AG09309 (cell line): ENCODE measurements at regions not wholly inside any gene's neighbourhood (a gene's known extent, or its start where the extent isn't known, plus 50 kb on each side); places are given as distances from the start of the nearest gene placed in this dataset.

Source experiments
- DNase-seq: peaks from one replicate; pipeline ENCODE4 v3.0.0-alpha.2; 2010; ENCODE audit warnings: low read depth
- H3K4me3 ChIP-seq: 2 replicates; pipeline ENCODE4 v1.5.1; 2011; ENCODE audit warnings: mild to moderate bottlenecking, low read depth, low read length, moderate library complexity; ENCODE audit not compliant: control insufficient read depth
- CTCF ChIP-seq: IDR thresholded peaks from 2 replicates; pipeline ENCODE4 v1.5.1; 2011; ENCODE audit warnings: mild to moderate bottlenecking, low read depth, low read length, inconsistent platforms; ENCODE audit not compliant: insufficient read depth, control insufficient read depth; ENCODE audit errors: missing control alignments

GRCh38 chr3:74516019-74516418 is 98.4 kb downstream of the CNTN3 start:
- DNase-seq: no peak
- TF ChIP-seq CTCF: no peak
- H3K4me3 ChIP-seq: no peak overlapping the region

GRCh38 chr3:74515451-74515850 is 99.0 kb downstream of the CNTN3 start:
- no peak for DNase-seq
- no peak for TF ChIP-seq CTCF
- H3K4me3 ChIP-seq: no peak overlapping the region

- no peak for DNase-seq
- no peak overlapping the region for H3K4me3 ChIP-seq
- no peak for TF ChIP-seq CTCF
Observed at GRCh38 chr3:74511078-74511477, 103.4 kb downstream of the CNTN3 start.

GRCh38 chr3:74510261-74510818 is 104.1 kb downstream of the CNTN3 start:
- H3K4me3 ChIP-seq: no peak overlapping the region
- DNase-seq: no peak
- no peak for TF ChIP-seq CTCF

GRCh38 chr3:74507691-74508090 is 106.8 kb downstream of the CNTN3 start:
- TF ChIP-seq CTCF: no peak
- no peak overlapping the region for H3K4me3 ChIP-seq
- DNase-seq: no peak

- no peak for TF ChIP-seq CTCF
- DNase-seq: no peak
- H3K4me3 ChIP-seq: no peak overlapping the region
Observed at GRCh38 chr3:74506246-74506645, 108.2 kb downstream of the CNTN3 start.

GRCh38 chr3:74501007-74501406 is 113.5 kb downstream of the CNTN3 start:
- H3K4me3 ChIP-seq: no peak overlapping the region
- no peak for TF ChIP-seq CTCF
- no peak for DNase-seq
